Spleen (tissue), 7 donors: ENCODE measurements at regions not wholly inside any gene's neighbourhood (a gene's known extent, or its start where the extent isn't known, plus 50 kb on each side); places are given as distances from the start of the nearest gene placed in this dataset.

Experiments used
- CTCF ChIP-seq, 11 experiments: fragments of 200-600 bp in 7 of 11; fragments of 450-650 bp in 4 of 11; sonication (generic) in 4 of 11; IDR thresholded peaks in 8 of 11; conservative IDR thresholded peaks in 3 of 11; 1 replicate in 7 of 11; 2 replicates in 4 of 11; pipeline versions ENCODE4 v1.4.0 to v1.8.0; 2016 to 2021; ENCODE audit warnings: antibody characterized with exemption in 11 of 11, inconsistent platforms in 4 of 11, mild to moderate bottlenecking in 1 of 11
- POLR2A ChIP-seq, 3 donors: fragments of 450-650 bp; IDR thresholded peaks; one replicate each; pipeline ENCODE4 v1.5.1; 2017; ENCODE audit warnings: antibody characterized with exemption in 3 of 3, mild to moderate bottlenecking in 1 of 3
- POLR2AphosphoS5 ChIP-seq, 3 donors: sonication (generic); formaldehyde crosslinking; IDR thresholded peaks; one replicate each; pipeline ENCODE4 v1.5.1; 2017; ENCODE audit warnings: antibody characterized with exemption in 3 of 3
- donor health status: DM: no; HTN: no; CAD: no; lungs with moderate emphysema.
- donor health status: DM: no; HTN: no; CAD: no.
- donor health status: DM: no; HTN: no; CAD: no.

- no peak for TF ChIP-seq CTCF (IDR thresholded peaks at IDR 0.05 in 8 of 11, conservative IDR thresholded peaks at IDR 0.05 in 3 of 11)
- TF ChIP-seq POLR2A (IDR thresholded peaks at IDR 0.05): no peak
- no peak for TF ChIP-seq POLR2AphosphoS5 (IDR thresholded peaks at IDR 0.05)
Measured at GRCh38 chr5:93890657-93891056, 149.3 kb upstream of the POU5F2 start.
